Esophagus (tissue), 2 donors: ENCODE measurements at regions not wholly inside any gene's neighbourhood (a gene's known extent, or its start where the extent isn't known, plus 50 kb on each side); places are given as distances from the start of the nearest gene placed in this dataset.

Experiments
- H3K27ac ChIP-seq, 2 donors: one replicate each; pipeline ENCODE4 v1.5.1; 2013; ENCODE audit warnings: low read depth in 2 of 2, mild to moderate bottlenecking in 2 of 2, inconsistent platforms in 1 of 2, low read length in 1 of 2, moderate library complexity in 1 of 2
- H3K27me3 ChIP-seq, 2 donors: one replicate each; pipeline ENCODE4 v1.6.1; 2013; ENCODE audit warnings: low read length in 2 of 2, control low read depth in 1 of 2, mild to moderate bottlenecking in 1 of 2; ENCODE audit not compliant: insufficient read depth in 2 of 2, control insufficient read depth in 1 of 2
- H3K36me3 ChIP-seq, 2 donors: one replicate each; pipeline ENCODE4 v1.6.1; 2013; ENCODE audit warnings: low read length in 1 of 2; ENCODE audit not compliant: control insufficient read depth in 2 of 2, insufficient read depth in 2 of 2
- H3K4me1 ChIP-seq, 2 donors: one replicate each; pipeline ENCODE4 v1.6.1; 2013; ENCODE audit warnings: low read length in 1 of 2; ENCODE audit not compliant: control insufficient read depth in 2 of 2, insufficient read depth in 2 of 2
- H3K4me3 ChIP-seq, 2 donors: one replicate each; pipeline ENCODE4 v1.5.1; 2013; ENCODE audit warnings: low read length in 2 of 2, mild to moderate bottlenecking in 2 of 2, low read depth in 1 of 2, moderate library complexity in 1 of 2
- H3K9me3 ChIP-seq, 2 donors: one replicate each; pipeline ENCODE4 v1.6.1; 2013; ENCODE audit warnings: mild to moderate bottlenecking in 2 of 2, low read depth in 1 of 2, low read length in 1 of 2, moderate library complexity in 1 of 2; ENCODE audit not compliant: control insufficient read depth in 2 of 2, insufficient read depth in 1 of 2
- WGBS, 2 donors: extraction: QIAGEN DNeasy Blood & Tissue Kit; methylation state at CpG; one replicate each; pipeline ENCODE4 v1.1.7; 2013; 5-methylcytosine and 5-hydroxymethylcytosine counted together
- donor health status: healthy with polysubstance abuse.
- donor health status: Bipolar disorder and iron deficiency.

GRCh38 chr2:203603456-203604389 is 68.6 kb upstream of the RAPH1 start:
- Histone ChIP-seq H3K4me3 (no peak overlapping the region), H3K9me3 (no peaks in the 10 kb centered on the region), H3K27me3 (no peaks in the 10 kb centered on the region), H3K4me1 (no peaks in the 10 kb centered on the region), H3K36me3 (no peaks in the 10 kb centered on the region), H3K27ac (no peak overlapping the region)
- WGBS, 2 donors: 78% methylated on average over 10 of the region's 10 CpGs

- 29 to 36% methylated on average over 1 of the region's 1 CpG for WGBS, 2 donors
- H3K36me3 ChIP-seq: no peaks in the 10 kb centered on the region
- H3K9me3 ChIP-seq: no peaks in the 10 kb centered on the region
- no peaks in the 10 kb centered on the region for H3K27me3 ChIP-seq
- H3K4me1 ChIP-seq: no peaks in the 10 kb centered on the region
- no peak overlapping the region for H3K27ac ChIP-seq
- no peak overlapping the region for H3K4me3 ChIP-seq
Measured at GRCh38 chr2:203605302-203605701, 70.2 kb upstream of the RAPH1 start.

- H3K4me3 ChIP-seq: no peak overlapping the region
- no peaks in the 10 kb centered on the region for H3K4me1 ChIP-seq
- no peaks in the 10 kb centered on the region for H3K9me3 ChIP-seq
- no peaks in the 10 kb centered on the region for H3K27me3 ChIP-seq
- H3K27ac ChIP-seq: no peak overlapping the region
- 88 to 90% methylated on average over 3 of the region's 3 CpGs for WGBS, 2 donors
- H3K36me3 ChIP-seq: no peaks in the 10 kb centered on the region
Measured at GRCh38 chr2:203606051-203606450, 71.0 kb upstream of the RAPH1 start.

- no peaks in the 10 kb centered on the region for H3K27me3 ChIP-seq
- H3K9me3 ChIP-seq: no peaks in the 10 kb centered on the region
- no peaks in the 10 kb centered on the region for H3K36me3 ChIP-seq
- WGBS, 2 donors: 89 to 96% methylated on average over 8 of the region's 8 CpGs
- no peak overlapping the region for H3K27ac ChIP-seq
- H3K4me1 ChIP-seq: no peaks in the 10 kb centered on the region
- no peak overlapping the region for H3K4me3 ChIP-seq
Measured at GRCh38 chr2:203610558-203610957, 75.5 kb upstream of the RAPH1 start.

GRCh38 chr2:203612246-203612645 is 77.1 kb upstream of the RAPH1 start:
- Histone ChIP-seq H3K27me3 (no peaks in the 10 kb centered on the region), H3K4me3 (no peak overlapping the region), H3K4me1 (no peaks in the 10 kb centered on the region), H3K36me3 (no peaks in the 10 kb centered on the region), H3K27ac (no peak overlapping the region), H3K9me3 (no peaks in the 10 kb centered on the region)
- WGBS, 2 donors: 83 to 91% methylated on average over 4 of the region's 4 CpGs

GRCh38 chr2:203619267-203619878 is 84.3 kb upstream of the RAPH1 start:
- Histone ChIP-seq H3K36me3 (no peaks in the 10 kb centered on the region), H3K4me1 (no peaks in the 10 kb centered on the region), H3K27ac (no peak overlapping the region), H3K4me3 (no peak overlapping the region), H3K9me3 (no peaks in the 10 kb centered on the region), H3K27me3 (no peaks in the 10 kb centered on the region)
- WGBS, 2 donors: 67 to 78% methylated on average over 6 of the region's 6 CpGs

- Histone ChIP-seq H3K36me3 (no peaks in the 10 kb centered on the region), H3K27me3 (no peaks in the 10 kb centered on the region), H3K4me3 (no peak overlapping the region), H3K4me1 (no peaks in the 10 kb centered on the region), H3K27ac (no peak overlapping the region), H3K9me3 (no peaks in the 10 kb centered on the region)
- WGBS, 2 donors: 79 to 81% methylated on average over 5 of the region's 5 CpGs
Measured at GRCh38 chr2:203621981-203622515, 84.4 kb upstream of the CD28 start.

- no peaks in the 10 kb centered on the region for H3K27me3 ChIP-seq
- no peaks in the 10 kb centered on the region for H3K9me3 ChIP-seq
- 84 to 88% methylated on average over 3 of the region's 3 CpGs for WGBS, 2 donors
- H3K4me1 ChIP-seq: no peaks in the 10 kb centered on the region
- no peak overlapping the region for H3K4me3 ChIP-seq
- no peaks in the 10 kb centered on the region for H3K36me3 ChIP-seq
- H3K27ac ChIP-seq: no peak overlapping the region
Measured at GRCh38 chr2:203623096-203623495, 83.3 kb upstream of the CD28 start.

- Histone ChIP-seq H3K4me3 (no peak overlapping the region), H3K9me3 (no peaks in the 10 kb centered on the region), H3K27ac (no peak overlapping the region), H3K4me1 (no peaks in the 10 kb centered on the region), H3K36me3 (no peaks in the 10 kb centered on the region), H3K27me3 (no peaks in the 10 kb centered on the region)
- WGBS, 2 donors: 60 to 61% methylated on average over 6 of the region's 6 CpGs
Measured at GRCh38 chr2:203623661-203624060, 82.8 kb upstream of the CD28 start.
